Smooth muscle cell (in vitro differentiated cells): ENCODE measurements at regions not wholly inside any gene's neighbourhood (a gene's known extent, or its start where the extent isn't known, plus 50 kb on each side); places are given as distances from the start of the nearest gene placed in this dataset.

ENCODE experiments used
- DNase-seq: peaks from one replicate; lab custom pipeline; 2025; ENCODE audit not compliant: unreplicated experiment; lab: John Stamatoyannopoulos, UW
- H2AFZ ChIP-seq: fragments of 200-600 bp; sonication (generic); 2 replicates; pipeline ENCODE4 v1.6.0; 2016; ENCODE audit warnings: antibody characterized with exemption, low read depth, mild to moderate bottlenecking
- H3F3A ChIP-seq: fragments of 200-600 bp; sonication (generic); 2 replicates; pipeline ENCODE4 v1.6.0; 2017; ENCODE audit warnings: antibody characterized with exemption, low read depth
- H3K27ac ChIP-seq: fragments of 200-600 bp; sonication (generic); 2 replicates; pipeline ENCODE4 v1.5.1; 2016; ENCODE audit warnings: low read depth, mild to moderate bottlenecking
- H3K27me3 ChIP-seq: fragments of 200-600 bp; sonication (generic); 2 replicates; pipeline ENCODE4 v1.6.1; 2016; ENCODE audit warnings: low read depth, mild to moderate bottlenecking
- H3K36me3 ChIP-seq: fragments of 200-600 bp; sonication (generic); 2 replicates; pipeline ENCODE4 v1.5.1; 2016; ENCODE audit warnings: low read depth
- H3K4me1 ChIP-seq: fragments of 200-600 bp; sonication (generic); 2 replicates; pipeline ENCODE4 v1.5.1; 2016; ENCODE audit warnings: low read depth
- H3K4me2 ChIP-seq: fragments of 200-600 bp; sonication (generic); 2 replicates; pipeline ENCODE4 v1.6.0; 2016; ENCODE audit warnings: mild to moderate bottlenecking
- H3K4me3 ChIP-seq: fragments of 200-600 bp; sonication (generic); 2 replicates; pipeline ENCODE4 v1.5.1; 2016; ENCODE audit warnings: mild to moderate bottlenecking
- H3K79me2 ChIP-seq: fragments of 200-600 bp; sonication (generic); 2 replicates; pipeline ENCODE4 v1.6.0; 2016; ENCODE audit warnings: low read depth, mild to moderate bottlenecking
- H3K9ac ChIP-seq: fragments of 200-600 bp; sonication (generic); 2 replicates; pipeline ENCODE4 v1.6.0; 2016; ENCODE audit warnings: low read depth
- H3K9me3 ChIP-seq: fragments of 200-600 bp; sonication (generic); replicated peaks from 2 replicates; pipeline ENCODE4 v1.5.1; 2016; ENCODE audit warnings: low read depth
- H4K20me1 ChIP-seq: fragments of 200-600 bp; sonication (generic); 2 replicates; pipeline ENCODE4 v1.6.0; 2016; ENCODE audit warnings: low read depth
- WGBS: methylation state at CpG from one replicate; pipeline ENCODE4 v1.1.7; 2016; ENCODE audit warnings: low lambda C conversion rate; 5-methylcytosine and 5-hydroxymethylcytosine counted together
- TF ChIP-seq, protein P1 (sequence below): fragments of 200-600 bp; sonication (generic); IDR thresholded peaks from 2 replicates; pipeline ENCODE4 v1.5.1; 2017; ENCODE audit warnings: borderline replicate concordance, mild to moderate bottlenecking, antibody characterized with exemption; ENCODE audit not compliant: insufficient read depth, poor library complexity, severe bottlenecking

DNA sequence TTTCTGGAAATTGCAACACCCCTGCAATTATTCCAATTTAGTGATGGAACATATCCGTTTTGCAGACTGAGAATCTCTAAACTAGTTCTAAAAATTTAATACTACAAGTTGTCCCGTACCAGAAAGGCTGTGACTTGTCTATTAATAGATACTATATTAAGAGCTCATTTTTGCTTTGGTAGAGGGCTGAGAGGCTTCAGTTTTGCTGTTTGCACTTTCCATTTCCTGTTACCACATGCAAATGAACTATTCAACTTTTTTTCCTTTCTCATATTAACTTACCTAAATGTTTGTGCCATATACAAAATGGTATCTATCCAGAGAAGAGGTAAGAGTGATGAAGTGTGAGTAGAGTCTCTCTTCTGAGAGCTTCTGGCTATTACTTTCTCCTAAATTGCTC, 101.5 kb upstream of the CRBN start:
- no peak overlapping the region for H2AFZ ChIP-seq
- H3K27ac ChIP-seq = no peak overlapping the region
- no peak overlapping the region for H3K9ac ChIP-seq
- no peaks in the 10 kb centered on the region for H3K27me3 ChIP-seq
- H3F3A ChIP-seq = no peaks in the 10 kb centered on the region
- H3K4me3 ChIP-seq = no peak overlapping the region
- H3K36me3 ChIP-seq = no peaks in the 10 kb centered on the region
- DNase-seq = no peak
- H3K4me2 ChIP-seq = no peak overlapping the region
- 87% methylated on average over 2 of the region's 2 CpGs for WGBS
- no peaks in the 10 kb centered on the region for H3K4me1 ChIP-seq
- H4K20me1 ChIP-seq = no peaks in the 10 kb centered on the region
- H3K9me3 ChIP-seq = no peaks in the 10 kb centered on the region
- H3K79me2 ChIP-seq = no peaks in the 10 kb centered on the region
- TF ChIP-seq, protein P1, sequence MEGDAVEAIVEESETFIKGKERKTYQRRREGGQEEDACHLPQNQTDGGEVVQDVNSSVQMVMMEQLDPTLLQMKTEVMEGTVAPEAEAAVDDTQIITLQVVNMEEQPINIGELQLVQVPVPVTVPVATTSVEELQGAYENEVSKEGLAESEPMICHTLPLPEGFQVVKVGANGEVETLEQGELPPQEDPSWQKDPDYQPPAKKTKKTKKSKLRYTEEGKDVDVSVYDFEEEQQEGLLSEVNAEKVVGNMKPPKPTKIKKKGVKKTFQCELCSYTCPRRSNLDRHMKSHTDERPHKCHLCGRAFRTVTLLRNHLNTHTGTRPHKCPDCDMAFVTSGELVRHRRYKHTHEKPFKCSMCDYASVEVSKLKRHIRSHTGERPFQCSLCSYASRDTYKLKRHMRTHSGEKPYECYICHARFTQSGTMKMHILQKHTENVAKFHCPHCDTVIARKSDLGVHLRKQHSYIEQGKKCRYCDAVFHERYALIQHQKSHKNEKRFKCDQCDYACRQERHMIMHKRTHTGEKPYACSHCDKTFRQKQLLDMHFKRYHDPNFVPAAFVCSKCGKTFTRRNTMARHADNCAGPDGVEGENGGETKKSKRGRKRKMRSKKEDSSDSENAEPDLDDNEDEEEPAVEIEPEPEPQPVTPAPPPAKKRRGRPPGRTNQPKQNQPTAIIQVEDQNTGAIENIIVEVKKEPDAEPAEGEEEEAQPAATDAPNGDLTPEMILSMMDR = no peak

DNA sequence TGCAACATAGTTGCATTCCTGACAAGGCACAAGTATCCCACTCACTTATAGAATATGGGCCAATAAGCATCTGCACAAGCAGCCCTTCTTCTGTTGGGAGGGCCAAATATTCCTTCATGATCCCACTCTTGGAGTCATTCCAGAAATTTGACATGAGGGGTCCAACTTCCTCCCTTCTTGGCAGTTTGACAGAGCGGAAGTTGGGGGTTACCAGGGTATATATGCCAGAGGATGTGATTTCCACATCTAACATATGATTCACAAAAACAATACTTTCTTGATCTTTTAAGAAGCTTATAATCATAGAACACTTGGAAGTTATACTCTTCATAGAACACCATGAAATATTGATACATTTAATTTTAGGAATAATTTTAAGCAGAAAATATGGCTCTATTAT, 100.9 kb upstream of the CRBN start:
- no peak overlapping the region for H3K27ac ChIP-seq
- 100% methylated on average over 1 of the region's 1 CpG for WGBS
- TF ChIP-seq, protein P1 = no peak
- no peak overlapping the region for H2AFZ ChIP-seq
- H3K9ac ChIP-seq = no peak overlapping the region
- no peaks in the 10 kb centered on the region for H3K27me3 ChIP-seq
- H3K36me3 ChIP-seq = no peaks in the 10 kb centered on the region
- H3K4me1 ChIP-seq = no peaks in the 10 kb centered on the region
- no peak overlapping the region for H3K4me2 ChIP-seq
- no peaks in the 10 kb centered on the region for H4K20me1 ChIP-seq
- DNase-seq = no peak
- H3K79me2 ChIP-seq = no peaks in the 10 kb centered on the region
- H3K4me3 ChIP-seq = no peak overlapping the region
- H3K9me3 ChIP-seq = no peaks in the 10 kb centered on the region
- H3F3A ChIP-seq = no peaks in the 10 kb centered on the region

DNA sequence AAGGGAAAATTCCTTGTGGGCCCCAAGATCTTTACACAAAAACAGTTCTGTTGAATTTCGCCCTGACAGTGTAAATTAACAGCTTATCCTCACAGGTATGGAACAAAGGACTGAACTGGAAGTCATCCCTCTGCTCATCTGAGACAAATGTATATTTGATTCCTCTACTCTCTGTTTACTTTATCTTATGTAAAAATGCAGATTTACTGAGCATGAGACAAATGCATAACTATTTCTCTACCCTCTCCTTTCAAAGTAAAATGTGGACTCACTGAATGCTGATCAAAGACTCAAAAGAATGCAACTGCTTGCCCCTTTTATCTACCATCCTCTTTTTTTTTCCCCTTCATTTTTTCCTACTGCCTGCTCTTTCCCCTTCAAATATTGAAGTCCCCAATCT, 98.6 kb upstream of the CRBN start:
- Histone ChIP-seq H3F3A (no peaks in the 10 kb centered on the region), H3K4me2 (no peak overlapping the region), H3K79me2 (no peaks in the 10 kb centered on the region), H2AFZ (no peak overlapping the region), H4K20me1 (no peaks in the 10 kb centered on the region), H3K27me3 (no peaks in the 10 kb centered on the region), H3K4me3 (no peak overlapping the region), H3K9me3 (no peaks in the 10 kb centered on the region), H3K27ac (no peak overlapping the region), H3K9ac (no peak overlapping the region), H3K36me3 (no peaks in the 10 kb centered on the region), H3K4me1 (no peaks in the 10 kb centered on the region)
- DNase-seq = no peak
- WGBS = 62% methylated on average over 1 of the region's 1 CpG
- TF ChIP-seq, protein P1 = no peak

DNA sequence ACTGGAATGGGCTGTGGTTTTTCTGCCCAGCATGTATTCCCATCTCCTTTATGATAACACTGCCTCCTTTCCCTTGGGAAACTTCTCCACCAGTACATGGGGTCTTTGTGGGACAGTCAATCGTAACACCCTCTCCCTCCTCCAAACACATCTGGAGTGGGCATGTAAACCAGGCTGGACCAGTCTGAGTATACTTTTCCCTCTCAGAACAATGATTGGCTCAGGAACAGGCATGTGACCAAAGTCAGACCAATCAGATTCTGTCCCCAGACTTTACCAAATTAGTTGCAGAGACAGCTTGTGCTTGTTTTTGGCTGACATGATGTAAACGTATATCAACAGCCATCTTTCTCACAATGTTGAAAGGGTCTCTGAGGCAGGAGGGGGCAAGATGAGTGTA, 97.1 kb upstream of the CRBN start:
- Histone ChIP-seq H3K27me3 (no peaks in the 10 kb centered on the region), H3K9ac (no peak overlapping the region), H3K27ac (no peak overlapping the region), H3K4me3 (no peak overlapping the region), H3K4me1 (no peaks in the 10 kb centered on the region), H3F3A (no peaks in the 10 kb centered on the region), H4K20me1 (no peaks in the 10 kb centered on the region), H3K36me3 (no peaks in the 10 kb centered on the region), H3K9me3 (no peaks in the 10 kb centered on the region), H2AFZ (no peak overlapping the region), H3K79me2 (no peaks in the 10 kb centered on the region), H3K4me2 (no peak overlapping the region)
- TF ChIP-seq, protein P1 = no peak
- no peak for DNase-seq
- WGBS = 95% methylated on average over 2 of the region's 2 CpGs
